ENCODE measurements at regions not wholly inside any gene's neighbourhood (a gene's known extent, or its start where the extent isn't known, plus 50 kb on each side); places are given as distances from the start of the nearest gene placed in this dataset.
"Not testable (repeated sequence)": the region's sequence is repeated elsewhere in the genome, so short reads cannot be mapped to it uniquely, and the experiment has no call there.

- Mint-ChIP-seq H3K27me3 (peaks cover 15% of the 10 kb centered on the region), H3K36me3 (no peaks in the 10 kb centered on the region), H3K9me3 (ENCODE audit: low read depth) (no peaks in the 10 kb centered on the region), H3K4me1 (no peaks in the 10 kb centered on the region), H3K27ac (no peak overlapping the region), H3K4me3 (no peak overlapping the region)
- no peak for DNase-seq
- ATAC-seq, result no peak
- CTCF ChIA-PET, result no interaction called here
These were observed 103.2 kb upstream of the EIF5 start for GRCh38 chr14:103230658-103231334.

- Mint-ChIP-seq H3K36me3 (no peaks in the 10 kb centered on the region), H3K9me3 (ENCODE audit: low read depth) (no peaks in the 10 kb centered on the region), H3K27me3 (peaks cover 17% of the 10 kb centered on the region), H3K27ac (no peak overlapping the region), H3K4me1 (no peaks in the 10 kb centered on the region), H3K4me3 (no peak overlapping the region)
- ATAC-seq (no peak), DNase-seq (no peak)
- CTCF ChIA-PET, result no interaction called here
These were observed 102.5 kb upstream of the EIF5 start for GRCh38 chr14:103231376-103232019.

DNA sequence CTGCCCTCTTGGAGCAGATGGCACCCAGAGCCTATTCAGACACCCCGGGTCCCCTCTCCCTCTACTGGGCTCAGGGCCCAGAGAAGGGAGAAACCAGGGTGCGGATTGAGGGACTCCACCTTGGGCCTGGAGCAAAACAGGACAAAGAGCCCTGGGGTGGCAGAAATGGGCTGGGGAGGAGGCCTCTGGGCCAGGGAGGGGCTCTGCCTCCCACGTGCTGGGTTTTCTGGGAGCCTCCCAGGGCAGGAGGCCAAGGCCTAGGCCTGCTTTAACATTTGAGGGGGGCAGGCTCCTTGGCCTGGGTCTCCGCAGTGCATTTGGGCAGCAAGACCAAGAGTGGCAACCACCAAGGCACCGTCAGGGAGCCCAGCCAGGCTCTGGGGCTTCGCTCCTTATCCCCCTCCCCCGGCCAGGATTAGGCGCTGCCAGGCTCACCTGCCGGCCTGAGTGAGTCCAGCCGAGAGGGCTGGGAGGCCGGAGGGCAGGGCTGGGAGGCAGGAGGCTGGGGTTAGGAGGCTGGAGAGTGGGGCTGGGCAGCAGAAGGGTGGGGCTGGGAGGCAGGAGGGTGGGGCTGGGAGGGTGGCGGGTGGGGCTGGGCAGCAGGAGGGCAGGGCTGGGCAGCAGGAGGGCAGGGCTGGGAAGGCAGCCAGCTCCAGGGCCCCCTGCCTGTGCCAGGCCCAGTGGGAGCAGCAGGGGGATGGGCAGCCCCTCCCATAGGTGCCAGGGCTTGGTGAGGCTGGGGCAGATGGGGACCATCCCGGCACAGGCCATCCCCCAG, 101.8 kb upstream of the EIF5 start:
- Mint-ChIP-seq H3K36me3 (no peaks in the 10 kb centered on the region), H3K4me1 (no peaks in the 10 kb centered on the region), H3K27me3 (peaks cover 17% of the 10 kb centered on the region), H3K9me3 (ENCODE audit: low read depth) (peaks cover under 1% of the 10 kb centered on the region), H3K27ac (no peak overlapping the region), H3K4me3 (no peak overlapping the region)
- CTCF ChIA-PET, result no interaction called here
- ATAC-seq (no peak), DNase-seq (no peak)

DNA sequence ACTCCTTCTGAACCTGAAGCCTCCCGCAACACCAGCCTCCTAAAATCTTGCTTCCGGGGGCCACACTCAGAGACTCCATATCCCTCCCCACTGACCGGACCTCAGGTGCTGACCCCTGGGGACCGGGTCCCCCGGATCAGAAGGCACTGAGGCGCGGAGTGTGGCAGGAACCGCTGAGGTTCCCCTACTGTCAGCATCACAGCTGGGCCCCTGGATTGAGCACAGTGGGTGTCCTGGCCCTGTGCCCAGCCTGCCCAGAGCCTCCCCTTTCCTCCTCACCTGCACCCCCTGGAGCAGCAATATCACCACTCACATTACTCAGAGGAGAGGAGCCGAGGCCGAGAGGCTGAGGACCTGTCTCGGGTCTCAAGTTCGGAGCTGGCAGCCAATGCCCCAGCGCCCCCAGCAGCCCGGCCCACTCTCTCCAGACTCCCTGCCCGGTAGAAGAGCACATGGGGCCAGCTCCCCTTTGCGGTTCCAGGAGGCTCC, 101.2 kb upstream of the EIF5 start:
- no peak overlapping the region for H3K4me3 Mint-ChIP-seq
- H3K9me3 Mint-ChIP-seq (ENCODE audit: low read depth), result peaks cover 2% of the 10 kb centered on the region
- no peak overlapping the region for H3K27ac Mint-ChIP-seq
- peaks cover 17% of the 10 kb centered on the region for H3K27me3 Mint-ChIP-seq
- no peak for ATAC-seq
- H3K4me1 Mint-ChIP-seq, result no peaks in the 10 kb centered on the region
- no peaks in the 10 kb centered on the region for H3K36me3 Mint-ChIP-seq
- no peak for DNase-seq
- CTCF ChIA-PET, result no interaction called here

GRCh38 chr14:103233328-103233727, 100.7 kb upstream of the EIF5 start:
- H3K9me3 Mint-ChIP-seq (ENCODE audit: low read depth), result peaks cover 7% of the 10 kb centered on the region
- no peaks in the 10 kb centered on the region for H3K36me3 Mint-ChIP-seq
- no peaks in the 10 kb centered on the region for H3K4me1 Mint-ChIP-seq
- CTCF ChIA-PET, result no interaction called here
- DNase-seq, result no peak
- no peak overlapping the region for H3K4me3 Mint-ChIP-seq
- peaks cover 17% of the 10 kb centered on the region for H3K27me3 Mint-ChIP-seq
- no peak for ATAC-seq
- H3K27ac Mint-ChIP-seq, result no peak overlapping the region

- Mint-ChIP-seq H3K27me3 (peaks cover 17% of the 10 kb centered on the region), H3K9me3 (ENCODE audit: low read depth) (peaks cover 14% of the 10 kb centered on the region)
- H3K27ac Mint-ChIP-seq, ATAC-seq, CTCF ChIA-PET, DNase-seq, H3K36me3 Mint-ChIP-seq, H3K4me1 Mint-ChIP-seq, H3K4me3 Mint-ChIP-seq: not testable (repeated sequence)
These were observed 99.2 kb upstream of the EIF5 start for GRCh38 chr14:103234826-103235225.

GRCh38 chr14:103235506-103235905, 98.5 kb upstream of the EIF5 start:
- Mint-ChIP-seq H3K27me3 (peaks cover 17% of the 10 kb centered on the region), H3K9me3 (ENCODE audit: low read depth) (peaks cover 14% of the 10 kb centered on the region)
- not testable (repeated sequence) for H3K4me1 Mint-ChIP-seq, H3K36me3 Mint-ChIP-seq, H3K4me3 Mint-ChIP-seq, DNase-seq, ATAC-seq, H3K27ac Mint-ChIP-seq
- CTCF ChIA-PET, result interaction anchor here (1.0 kb wide), 1 partner anchor 130 kb away, joined by 3 read pairs; no protein-coding TSS in a partner anchor

GRCh38 chr14:103239751-103240150, 94.3 kb upstream of the EIF5 start:
- no peak for ATAC-seq
- CTCF ChIA-PET, result no interaction called here
- H3K4me1 Mint-ChIP-seq, result no peaks in the 10 kb centered on the region
- H3K27me3 Mint-ChIP-seq, result peaks cover 22% of the 10 kb centered on the region
- DNase-seq, result no peak
- H3K9me3 Mint-ChIP-seq (ENCODE audit: low read depth), result peaks cover 14% of the 10 kb centered on the region
- no peak overlapping the region for H3K4me3 Mint-ChIP-seq
- H3K36me3 Mint-ChIP-seq, result no peaks in the 10 kb centered on the region
- H3K27ac Mint-ChIP-seq, result no peak overlapping the region

GRCh38 chr14:103241531-103241930, 92.5 kb upstream of the EIF5 start:
- CTCF ChIA-PET, result no interaction called here
- no peak overlapping the region for H3K4me3 Mint-ChIP-seq
- H3K9me3 Mint-ChIP-seq (ENCODE audit: low read depth), result peaks cover 14% of the 10 kb centered on the region
- H3K27me3 Mint-ChIP-seq, result peaks cover 13% of the 10 kb centered on the region
- H3K4me1 Mint-ChIP-seq, result no peaks in the 10 kb centered on the region
- H3K36me3 Mint-ChIP-seq, result no peaks in the 10 kb centered on the region
- ATAC-seq, result no peak
- H3K27ac Mint-ChIP-seq, result no peak overlapping the region
- no peak for DNase-seq

- no peak for DNase-seq
- Mint-ChIP-seq H3K4me3 (no peak overlapping the region), H3K9me3 (ENCODE audit: low read depth) (peaks cover 3% of the 10 kb centered on the region), H3K4me1 (no peaks in the 10 kb centered on the region), H3K36me3 (no peaks in the 10 kb centered on the region), H3K27ac (no peak overlapping the region), H3K27me3 (peaks cover 16% of the 10 kb centered on the region)
- no peak for ATAC-seq
- CTCF ChIA-PET, result no interaction called here
These were observed 90.0 kb upstream of the EIF5 start for GRCh38 chr14:103243764-103244737.

DNA sequence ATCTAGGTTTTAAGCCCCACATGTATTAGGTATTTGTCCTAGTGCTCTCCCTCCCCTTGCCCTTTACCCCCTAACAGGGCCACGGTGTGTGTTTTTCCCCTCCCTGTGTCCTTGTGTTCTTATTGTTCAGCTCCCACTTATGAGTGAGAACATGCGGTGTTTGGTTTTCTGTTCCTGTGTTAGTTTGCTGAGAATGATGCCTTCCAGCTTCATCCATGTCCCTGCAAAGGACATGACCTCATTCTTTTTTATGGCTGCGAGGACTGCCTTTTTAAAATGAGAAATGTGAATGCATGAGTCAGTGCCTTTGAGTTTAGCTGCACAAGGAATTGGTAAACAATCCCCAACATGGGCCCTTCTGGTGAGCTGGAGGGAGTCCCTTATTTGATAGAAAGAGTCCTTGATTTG, 88.4 kb upstream of the EIF5 start:
- ATAC-seq; H3K36me3 Mint-ChIP-seq; H3K4me3 Mint-ChIP-seq; H3K9me3 Mint-ChIP-seq (ENCODE audit: low read depth); CTCF ChIA-PET; DNase-seq; H3K27ac Mint-ChIP-seq; H3K4me1 Mint-ChIP-seq: not testable (repeated sequence)
- H3K27me3 Mint-ChIP-seq, result peaks cover 16% of the 10 kb centered on the region

- ATAC-seq (no peak), DNase-seq (no peak)
- CTCF ChIA-PET, result no interaction called here
- Mint-ChIP-seq H3K4me3 (no peak overlapping the region), H3K27ac (no peak overlapping the region), H3K36me3 (no peaks in the 10 kb centered on the region), H3K9me3 (ENCODE audit: low read depth) (no peaks in the 10 kb centered on the region), H3K27me3 (peaks cover 16% of the 10 kb centered on the region), H3K4me1 (no peaks in the 10 kb centered on the region)
These were observed 88.0 kb upstream of the EIF5 start for GRCh38 chr14:103246070-103246469.

GRCh38 chr14:103247169-103247606, 86.8 kb upstream of the EIF5 start:
- no peaks in the 10 kb centered on the region for H3K9me3 Mint-ChIP-seq (ENCODE audit: low read depth)
- no peak overlapping the region for H3K27ac Mint-ChIP-seq
- ATAC-seq (no peak), DNase-seq (no peak)
- H3K27me3 Mint-ChIP-seq, result peaks cover 12% of the 10 kb centered on the region
- CTCF ChIA-PET, result interaction anchor here (0.8 kb wide), 1 partner anchor 31 kb away, joined by 3 read pairs; no protein-coding TSS in a partner anchor
- H3K36me3 Mint-ChIP-seq, result no peaks in the 10 kb centered on the region
- no peak overlapping the region for H3K4me3 Mint-ChIP-seq
- no peaks in the 10 kb centered on the region for H3K4me1 Mint-ChIP-seq
